ENCODE measurements at regions not wholly inside any gene's neighbourhood (a gene's known extent, or its start where the extent isn't known, plus 50 kb on each side); places are given as distances from the start of the nearest gene placed in this dataset.

GRCh38 chr4:54992266-54992665, 133.1 kb downstream of the KDR start:
- no peak for DNase-seq (ENCODE audit: low read depth in 1 of 2, low spot score in 1 of 2)

DNA sequence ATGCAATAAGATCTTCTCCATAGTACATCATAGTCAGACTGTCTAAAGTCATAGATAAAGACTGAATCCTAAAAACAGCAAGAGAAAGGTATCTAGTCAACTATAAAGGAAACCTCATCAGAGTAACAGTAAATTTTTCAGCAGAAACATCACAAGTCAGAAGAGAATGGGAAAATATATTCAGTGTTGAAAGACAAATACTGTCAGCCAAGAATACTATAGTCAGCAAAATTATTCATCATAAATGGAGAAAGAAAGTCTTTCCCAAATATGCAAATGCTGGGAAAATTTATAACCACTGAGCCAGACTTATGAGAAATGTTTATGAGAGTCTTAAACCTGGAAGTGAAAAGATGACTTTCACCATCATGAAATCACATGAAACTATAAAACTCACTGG, 136.7 kb downstream of the KDR start:
- no peak for DNase-seq (ENCODE audit: low read depth in 1 of 2, low spot score in 1 of 2)

DNA sequence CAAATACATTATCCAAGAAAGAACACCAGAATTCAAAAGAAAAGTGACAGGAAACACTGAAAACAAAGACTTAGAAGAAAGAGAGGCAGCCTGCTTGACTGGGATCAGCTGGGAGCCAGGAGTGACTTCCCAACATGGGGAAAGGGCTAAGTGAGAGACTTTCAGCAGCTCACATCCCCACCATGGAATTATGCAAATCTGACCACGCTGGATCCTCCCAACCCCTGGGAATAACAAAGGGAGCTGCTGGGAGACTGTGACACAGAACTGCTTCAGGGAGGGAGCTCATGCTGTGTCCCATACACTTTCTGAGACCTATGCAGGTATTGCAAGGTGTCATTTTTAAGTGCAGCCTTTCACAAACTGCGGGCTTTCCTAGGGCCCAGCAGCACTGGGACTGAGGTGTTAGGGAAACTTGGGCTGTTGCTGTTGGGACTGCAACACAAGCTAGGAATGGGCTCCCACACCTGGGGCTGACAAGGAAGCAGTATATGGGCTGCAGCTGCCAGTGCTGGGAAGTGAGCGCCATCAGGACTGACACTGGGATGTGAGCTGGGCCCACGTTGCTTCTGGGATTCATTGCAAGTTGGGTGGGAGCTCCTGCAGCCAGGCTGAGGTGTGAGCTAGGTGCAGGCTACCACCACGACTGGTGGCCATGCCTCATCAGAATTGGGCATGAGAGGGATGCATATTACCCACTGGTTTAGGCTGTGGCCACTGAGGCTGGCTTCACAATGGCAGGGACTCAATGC, 139.1 kb downstream of the KDR start:
- no peak for DNase-seq (ENCODE audit: low read depth in 1 of 2, low spot score in 1 of 2)

GRCh38 chr4:54976682-54977081, 148.7 kb downstream of the KDR start:
- DNase-seq (ENCODE audit: low read depth in 1 of 2, low spot score in 1 of 2), result no peak

- DNase-seq (ENCODE audit: low read depth in 1 of 2, low spot score in 1 of 2), result no peak
These were observed 149.4 kb downstream of the KDR start for GRCh38 chr4:54976031-54976430.

GRCh38 chr4:54973784-54974183, 151.6 kb downstream of the KDR start:
- no peak for DNase-seq (ENCODE audit: low read depth in 1 of 2, low spot score in 1 of 2)

GRCh38 chr4:54971474-54971950, 153.9 kb downstream of the KDR start:
- DNase-seq (ENCODE audit: low read depth in 1 of 2, low spot score in 1 of 2), result no peak

GRCh38 chr4:54967289-54967688, 158.1 kb downstream of the KDR start:
- DNase-seq (ENCODE audit: low read depth in 1 of 2, low spot score in 1 of 2), result no peak

DNA sequence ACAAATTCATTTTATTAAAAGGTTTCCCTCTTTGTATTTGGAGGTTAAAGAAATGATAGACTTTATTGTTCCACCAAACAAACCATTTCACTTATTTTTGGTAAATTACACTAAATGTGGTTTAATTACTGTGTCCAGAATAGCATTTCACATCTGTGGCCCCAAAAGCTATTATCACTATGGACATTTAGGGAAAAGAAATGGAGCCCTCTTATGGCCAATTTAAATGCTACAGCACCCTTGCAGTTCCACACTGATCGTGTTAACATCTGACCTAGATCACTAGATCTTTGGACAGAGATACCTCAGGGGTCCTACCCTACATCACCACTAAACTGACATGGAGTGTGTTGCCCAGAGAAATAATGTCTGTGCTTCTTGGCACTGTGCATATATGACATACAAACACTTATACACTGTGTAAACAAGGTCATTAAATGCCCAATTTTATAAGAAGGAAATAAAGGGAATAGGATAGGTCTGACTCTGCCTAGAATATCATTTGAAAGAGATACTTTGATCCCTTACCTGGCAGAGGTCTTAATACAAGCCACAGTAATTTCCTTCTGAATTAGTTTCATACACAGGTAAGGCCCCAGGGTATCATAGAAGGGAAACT, 163.9 kb downstream of the KDR start:
- no peak for DNase-seq (ENCODE audit: low read depth in 1 of 2, low spot score in 1 of 2)

DNA sequence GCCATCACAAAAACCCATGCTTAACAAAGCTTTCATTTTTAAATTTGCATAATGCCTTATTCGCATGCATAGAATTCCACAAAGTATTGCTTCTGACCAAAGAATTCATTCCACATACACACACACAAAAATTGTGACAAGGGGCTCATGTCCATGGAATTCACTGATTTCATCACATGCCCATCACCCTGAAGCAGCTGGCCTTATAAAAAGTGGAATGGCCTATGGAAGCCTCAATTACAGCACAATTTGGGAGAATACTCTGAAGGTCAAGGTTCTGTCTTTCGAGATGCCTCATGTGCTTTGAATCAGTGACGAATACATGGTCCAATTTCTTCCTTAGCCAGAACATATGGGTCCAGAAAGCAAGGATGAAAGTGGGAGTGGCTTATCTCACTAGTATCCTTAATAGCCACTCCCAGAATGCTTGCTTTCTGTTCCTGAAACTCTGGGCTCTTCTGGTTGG, 165.7 kb downstream of the KDR start:
- DNase-seq (ENCODE audit: low read depth in 1 of 2, low spot score in 1 of 2), result no peak

GRCh38 chr4:54959131-54959530, 166.3 kb downstream of the KDR start:
- DNase-seq (ENCODE audit: low read depth in 1 of 2, low spot score in 1 of 2), result no peak

- DNase-seq (ENCODE audit: low read depth in 1 of 2, low spot score in 1 of 2), result no peak
These were observed 167.2 kb downstream of the KDR start for GRCh38 chr4:54958236-54958635.

GRCh38 chr4:54954656-54955388, 170.6 kb downstream of the KDR start:
- DNase-seq (ENCODE audit: low read depth in 1 of 2, low spot score in 1 of 2), result no peak

- no peak for DNase-seq (ENCODE audit: low read depth in 1 of 2, low spot score in 1 of 2)
These were observed 178.7 kb downstream of the KDR start for GRCh38 chr4:54946741-54947140.

GRCh38 chr4:54945838-54946237, 179.6 kb downstream of the KDR start:
- DNase-seq (ENCODE audit: low read depth in 1 of 2, low spot score in 1 of 2), result no peak

DNA sequence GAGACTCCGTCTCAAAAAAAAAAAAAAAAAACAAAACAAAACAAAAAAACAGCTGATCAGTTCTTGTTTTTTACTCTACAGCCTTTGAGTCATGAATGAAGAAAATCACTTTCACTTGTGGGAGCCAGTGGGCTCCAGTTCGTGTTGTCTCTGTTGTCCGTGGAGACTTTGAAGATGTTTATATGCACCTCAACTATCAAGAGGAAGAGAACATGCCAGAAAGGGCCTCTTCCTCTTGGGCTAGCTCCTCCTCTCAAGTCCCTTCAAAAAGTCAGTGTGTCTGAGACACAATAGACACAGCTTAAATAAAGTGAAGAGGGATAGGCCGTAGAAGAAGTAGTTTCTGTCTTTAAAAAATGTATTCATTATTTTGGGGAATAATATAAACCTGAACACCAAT, 182.7 kb downstream of the KDR start:
- DNase-seq (ENCODE audit: low read depth in 1 of 2, low spot score in 1 of 2), result no peak

- DNase-seq (ENCODE audit: low read depth in 1 of 2, low spot score in 1 of 2), result no peak
These were observed 183.3 kb downstream of the KDR start for GRCh38 chr4:54941994-54942552.

DNA sequence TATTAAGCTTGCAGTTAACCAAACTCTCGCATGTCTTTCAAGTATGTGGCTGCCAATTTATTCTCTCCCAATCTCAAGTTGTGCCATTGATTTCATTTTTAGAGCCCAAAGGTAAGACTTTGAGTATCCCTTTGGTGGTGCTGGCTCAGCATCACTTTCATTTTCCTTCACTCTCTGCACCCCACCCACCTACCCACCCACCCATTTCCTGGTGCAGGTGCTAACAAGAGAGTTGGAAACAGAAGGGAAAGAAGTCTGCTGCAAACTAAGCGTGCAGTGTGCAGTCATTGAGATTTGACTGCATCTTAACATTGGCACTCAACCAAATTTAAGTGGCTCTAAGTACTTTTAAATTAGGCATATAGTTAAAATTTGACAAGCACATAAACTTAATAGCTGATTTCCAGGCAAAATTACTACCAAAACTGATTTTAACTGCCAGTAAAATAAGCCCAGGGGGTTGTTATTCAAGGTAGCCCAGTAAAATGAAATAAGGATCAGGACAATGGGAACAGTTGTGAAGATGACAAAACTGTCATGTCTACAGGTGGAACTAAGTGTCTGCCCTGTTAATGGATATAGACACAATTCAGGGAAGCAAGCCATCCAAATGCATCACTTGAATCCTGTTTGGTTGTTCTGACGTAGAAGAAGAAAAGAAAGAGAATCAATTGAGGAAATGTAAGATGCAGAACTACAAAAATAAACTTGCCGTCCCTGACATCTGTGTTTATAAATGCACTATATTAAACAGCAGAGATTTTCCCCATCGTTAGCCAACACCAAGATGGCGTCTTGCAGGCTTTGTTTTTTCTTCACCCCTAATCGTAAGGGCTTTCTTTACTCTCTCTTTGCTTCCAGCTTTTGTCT, 184.2 kb downstream of the KDR start:
- DNase-seq (ENCODE audit: low read depth in 1 of 2, low spot score in 1 of 2), result peak in 1 of 2 donors; percentile 21

DNA sequence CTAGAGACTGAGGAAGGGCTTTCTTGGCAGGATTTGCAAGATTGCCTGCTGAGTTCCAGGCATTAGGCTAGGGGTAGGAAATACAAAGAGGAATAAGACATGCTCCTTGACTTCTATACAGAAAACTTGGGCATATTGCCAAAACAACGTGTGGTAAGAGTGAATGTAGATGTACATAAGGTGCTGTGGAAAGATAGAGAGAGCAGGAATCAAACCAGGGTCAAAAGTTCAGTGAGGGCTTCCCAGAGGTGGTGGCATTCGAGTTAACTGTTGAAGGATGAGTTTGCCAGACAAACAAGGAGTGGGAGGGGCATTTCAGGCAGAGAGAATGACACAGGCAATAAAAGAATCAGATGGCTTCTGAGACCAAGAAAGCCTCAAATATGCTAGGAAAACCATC, 187.9 kb downstream of the KDR start:
- no peak for DNase-seq (ENCODE audit: low read depth in 1 of 2, low spot score in 1 of 2)

DNA sequence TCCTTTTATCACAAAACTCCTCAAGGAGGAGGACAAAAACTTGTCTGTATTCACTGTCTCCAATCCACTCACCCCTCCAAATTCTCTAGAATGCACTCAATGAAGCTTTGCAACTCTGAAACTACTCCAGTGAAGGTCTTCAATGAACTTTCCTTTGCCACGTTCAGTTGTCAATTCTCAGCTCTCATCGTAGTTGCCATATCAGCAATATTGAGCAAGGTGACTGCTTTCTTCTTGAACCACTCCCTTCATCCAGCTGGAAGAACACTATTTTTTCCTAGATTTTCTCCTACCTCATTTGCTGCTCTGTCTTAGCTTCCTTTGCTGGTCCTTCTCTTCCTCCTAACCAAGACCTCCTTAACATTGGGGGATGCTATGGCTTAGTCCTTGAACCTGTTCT, 191.8 kb downstream of the KDR start:
- no peak for DNase-seq (ENCODE audit: low read depth in 1 of 2, low spot score in 1 of 2)

GRCh38 chr4:54930226-54930625, 195.2 kb downstream of the KDR start:
- DNase-seq (ENCODE audit: low read depth in 1 of 2, low spot score in 1 of 2), result no peak

All from stimulated activated CD4-positive, alpha-beta T cell treated with anti-CD3 and anti-CD28 coated beads, Interleukin-15, amount 100 ng/mL, for 1 hour (primary cell).